ENCODE measurements at regions not wholly inside any gene's neighbourhood (a gene's known extent, or its start where the extent isn't known, plus 50 kb on each side); places are given as distances from the start of the nearest gene placed in this dataset.
"Not testable (repeated sequence)": the region's sequence is repeated elsewhere in the genome, so short reads cannot be mapped to it uniquely, and the experiment has no call there.

GRCh38 chr10:33501161-33501560 lies 166.7 kb upstream of the NRP1 start:
- DNase-seq: no peak

DNA sequence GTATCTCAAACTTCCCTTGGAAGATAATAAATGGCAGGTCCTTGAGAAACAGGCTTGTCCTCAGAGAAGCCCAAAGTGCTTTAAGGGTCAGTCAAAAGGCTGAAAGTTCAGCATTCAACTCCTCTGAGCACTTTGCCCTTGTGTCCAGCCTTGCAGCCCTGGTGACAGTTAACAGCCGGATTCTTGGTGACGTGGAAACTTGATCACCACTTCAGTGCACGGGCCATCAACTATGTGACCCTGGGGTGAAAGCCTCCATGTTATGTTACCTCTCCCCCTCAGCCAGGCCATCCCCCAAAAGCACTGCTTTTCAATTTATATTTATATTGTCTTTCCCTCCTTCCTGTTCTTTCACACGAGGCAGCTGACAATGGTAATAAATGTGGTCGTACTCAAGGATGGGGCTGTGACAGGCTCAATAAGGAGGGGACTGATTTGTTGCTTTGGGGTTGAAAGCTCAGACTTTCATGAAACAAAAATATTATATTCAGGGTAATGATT lies 164.0 kb upstream of the NRP1 start:
- DNase-seq: no peak

DNA sequence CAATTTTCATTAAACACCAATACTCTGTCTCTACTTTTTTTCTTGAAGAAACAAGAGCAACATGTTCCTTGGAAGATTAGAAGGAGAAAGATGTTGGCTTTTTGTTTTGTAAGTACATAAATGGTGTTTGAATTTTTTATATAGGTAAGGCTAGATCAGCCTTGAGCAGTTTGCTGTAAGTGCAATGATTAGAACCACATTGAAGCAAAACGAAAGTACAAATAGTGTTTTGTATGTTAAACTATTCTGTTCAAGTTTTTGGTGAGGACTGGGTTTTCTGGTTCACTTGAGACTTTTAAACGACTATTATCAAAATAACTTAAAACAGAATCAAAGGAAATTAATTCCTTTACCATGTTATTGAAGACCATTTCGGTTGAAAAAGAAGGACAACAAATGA lies 162.9 kb upstream of the NRP1 start:
- no peak for DNase-seq

DNA sequence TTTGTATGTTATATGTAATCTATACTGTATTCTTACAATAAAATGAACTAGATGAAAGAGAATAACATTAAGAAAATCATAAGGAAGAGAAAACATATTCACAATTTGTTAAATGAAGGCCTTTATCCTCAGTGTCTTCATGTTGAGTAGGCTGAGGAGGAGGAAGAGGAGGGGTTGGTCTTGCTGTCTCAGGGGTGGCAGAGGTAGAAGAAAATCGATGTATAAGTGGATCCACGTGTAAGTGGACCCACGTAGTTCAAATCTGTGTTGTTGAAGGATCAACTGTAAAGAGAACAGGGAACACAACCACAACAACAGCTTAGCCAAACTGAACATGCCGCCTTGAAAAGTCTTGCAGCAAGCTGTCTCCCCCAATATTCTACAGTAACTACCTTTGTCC lies 161.6 kb upstream of the NRP1 start:
- no peak for DNase-seq

GRCh38 chr10:33494694-33495265 lies 160.3 kb upstream of the NRP1 start:
- no peak for DNase-seq

DNA sequence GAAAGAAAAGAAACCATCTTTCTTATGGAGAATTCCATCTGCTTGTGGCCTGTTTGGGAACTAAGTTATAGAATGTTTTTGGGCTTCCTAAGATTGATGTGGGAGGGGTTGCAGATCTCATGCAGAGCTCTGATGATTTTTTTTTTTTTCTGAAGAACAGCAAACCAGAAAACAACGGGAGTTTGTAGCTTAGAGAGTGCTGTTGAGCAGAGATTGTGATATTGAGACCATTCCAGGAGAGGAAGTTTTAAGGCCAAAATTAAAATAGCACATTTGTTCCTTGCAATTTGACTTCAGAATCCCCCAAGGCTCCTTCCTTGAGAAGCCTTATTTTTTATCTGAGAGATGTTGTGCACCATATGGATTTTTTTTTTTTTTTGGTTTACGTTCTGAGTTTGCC lies 159.5 kb upstream of the NRP1 start:
- no peak for DNase-seq

GRCh38 chr10:33493497-33493896 lies 159.0 kb upstream of the NRP1 start:
- DNase-seq: no peak

GRCh38 chr10:33492701-33493345 lies 158.4 kb upstream of the NRP1 start:
- no peak for DNase-seq

- no peak for DNase-seq
Observed at GRCh38 chr10:33489501-33490176, 155.2 kb upstream of the NRP1 start.

- no peak for DNase-seq
Observed at GRCh38 chr10:33487014-33487776, 152.7 kb upstream of the NRP1 start.

- DNase-seq: no peak
Observed at GRCh38 chr10:33485276-33485675, 150.8 kb upstream of the NRP1 start.

- peak in 1 of 2 donors; percentile 17 for DNase-seq
Observed at GRCh38 chr10:33484787-33485186, 150.3 kb upstream of the NRP1 start.

DNA sequence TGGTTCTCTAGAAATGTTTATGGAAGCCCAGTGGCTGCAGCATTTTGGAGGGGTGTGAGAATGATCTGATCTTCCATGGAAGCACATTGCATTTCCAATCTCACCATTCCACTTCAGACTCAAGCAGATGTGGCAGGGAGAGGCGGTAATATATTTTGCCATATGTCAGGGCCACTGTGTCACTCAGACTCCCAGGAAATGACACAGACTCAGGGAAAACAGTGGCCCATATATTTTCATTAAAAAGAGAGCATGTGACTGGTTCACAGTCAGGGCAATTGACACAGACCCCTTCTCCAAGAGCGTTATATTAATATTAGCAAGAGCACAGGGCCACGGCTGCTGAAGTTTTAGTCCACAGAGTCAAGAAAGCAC lies 149.3 kb upstream of the NRP1 start:
- no peak for DNase-seq

- no peak for DNase-seq
Observed at GRCh38 chr10:33483124-33483815, 148.8 kb upstream of the NRP1 start.

DNA sequence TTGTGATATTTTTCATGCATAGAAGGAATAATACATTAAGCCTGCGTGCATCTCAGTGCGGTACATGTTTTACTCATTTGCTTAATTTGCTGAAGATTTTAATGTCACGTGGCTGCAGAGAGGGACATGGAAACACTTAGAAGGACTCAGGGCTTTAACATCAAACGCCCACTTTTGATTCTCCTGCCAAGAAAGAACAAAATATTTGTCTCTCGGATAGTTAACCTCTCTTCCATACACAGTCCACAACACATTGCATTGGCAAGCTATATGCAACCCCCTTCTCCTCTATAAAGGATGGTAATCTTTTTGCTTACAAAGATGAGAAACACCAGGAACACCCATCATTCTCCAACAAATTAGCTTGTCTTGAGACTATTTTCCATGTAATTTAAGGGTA lies 148.0 kb upstream of the NRP1 start:
- no peak for DNase-seq

DNA sequence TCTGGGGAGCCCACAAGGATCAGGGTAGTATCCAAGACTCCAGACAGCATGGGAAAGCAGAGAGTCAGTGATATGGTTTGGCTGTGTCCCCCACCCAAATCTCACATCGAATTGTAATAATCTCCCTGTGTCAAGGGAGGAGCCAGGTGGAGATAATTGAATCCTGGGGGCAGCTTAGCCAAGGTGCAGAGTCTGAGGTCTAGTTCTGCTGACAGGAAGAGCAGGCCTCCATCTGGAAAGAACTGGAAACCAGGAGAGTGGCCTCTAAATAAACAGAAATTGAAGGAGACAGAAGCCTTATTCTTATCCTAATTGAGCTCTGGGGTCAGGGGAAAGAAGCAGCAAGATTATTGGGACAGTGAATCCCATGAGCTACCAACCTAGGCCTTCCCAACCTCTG lies 146.7 kb upstream of the NRP1 start:
- DNase-seq: no peak

GRCh38 chr10:33480417-33480816 lies 145.9 kb upstream of the NRP1 start:
- not testable (repeated sequence) for DNase-seq

GRCh38 chr10:33478675-33479125 lies 144.2 kb upstream of the NRP1 start:
- DNase-seq: no peak

DNA sequence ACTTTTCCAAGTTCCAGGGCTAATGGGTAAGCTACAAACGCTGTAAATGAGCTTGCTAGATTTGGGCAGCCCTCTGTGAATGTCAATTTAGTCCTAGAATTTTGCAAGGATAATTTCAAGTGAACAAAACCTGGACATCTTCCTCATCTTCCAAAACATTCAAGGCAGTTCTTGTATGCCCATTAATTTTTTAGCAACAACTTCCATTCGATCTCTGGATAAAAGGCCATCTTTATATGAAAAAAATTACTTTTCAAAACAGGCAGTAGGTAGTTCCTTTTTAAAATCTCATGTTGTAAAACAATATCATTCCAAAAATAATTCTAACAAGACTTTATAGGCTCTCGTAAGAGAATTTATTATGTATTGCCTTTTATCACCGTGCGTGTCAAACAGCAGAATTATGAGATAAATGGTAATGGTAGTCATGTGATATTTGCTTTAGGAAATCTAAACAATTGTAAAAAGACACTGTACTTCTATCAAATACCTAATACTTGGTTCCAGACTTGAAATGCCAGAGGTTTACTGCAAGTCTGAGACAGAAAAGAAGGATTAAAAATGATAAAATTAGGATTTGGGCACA lies 143.7 kb upstream of the NRP1 start:
- DNase-seq: no peak

GRCh38 chr10:33477291-33478088 lies 143.0 kb upstream of the NRP1 start:
- DNase-seq: no peak
